HCT116 (cell line): ENCODE measurements at regions not wholly inside any gene's neighbourhood (a gene's known extent, or its start where the extent isn't known, plus 50 kb on each side); places are given as distances from the start of the nearest gene placed in this dataset.

Experiments
- EGR1 ChIP-seq: IDR thresholded peaks from 2 replicates; pipeline ENCODE4 v1.6.1; 2012; ENCODE audit warnings: low read depth
- TCF7L2 ChIP-seq: IDR thresholded peaks from 2 replicates; pipeline ENCODE4 v1.7.0; 2011; ENCODE audit warnings: borderline replicate concordance, inconsistent platforms; ENCODE audit not compliant: insufficient read depth, insufficient read length; ENCODE audit errors: extremely low read depth
- ZFX ChIP-seq: fragments of 450-650 bp; IDR thresholded peaks from 2 replicates; pipeline ENCODE4 v1.6.1; 2017
- TF ChIP-seq, protein P1 (sequence below), 3 experiments: fragments of 200-600 bp in 1 of 3; sonication (generic) in 1 of 3; IDR thresholded peaks in 2 of 3; conservative IDR thresholded peaks in 1 of 3; 2 replicates each; pipeline ENCODE4 v1.5.1; 2012 to 2017; ENCODE audit warnings: low read depth in 2 of 3, low read length in 2 of 3, antibody characterized with exemption in 1 of 3, borderline replicate concordance in 1 of 3, control low read depth in 1 of 3, mild to moderate bottlenecking in 1 of 3, mixed read lengths in 1 of 3, mixed run types in 1 of 3, moderate library complexity in 1 of 3; ENCODE audit not compliant: insufficient read depth in 1 of 3

DNA sequence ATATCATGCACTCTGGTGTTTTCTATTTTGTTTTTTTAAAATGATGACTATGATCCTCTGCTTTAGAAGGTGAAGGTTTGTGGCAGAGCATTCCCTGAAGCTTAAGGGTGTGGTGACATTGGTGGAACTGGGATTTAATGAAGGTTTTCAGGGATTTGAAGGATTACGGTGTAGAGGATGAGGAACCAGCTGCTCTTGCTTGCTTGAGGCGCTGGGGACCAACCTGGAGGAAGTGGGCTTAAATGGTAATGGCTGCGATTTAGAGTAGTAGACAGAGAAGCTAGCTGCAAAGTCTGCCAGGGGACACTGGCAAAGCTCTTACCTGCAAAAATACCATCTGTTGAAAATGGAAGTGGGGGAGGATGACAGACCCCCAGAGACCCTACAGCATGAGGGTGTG is 241.8 kb downstream of the CLIC5 start:
- TF ChIP-seq TCF7L2 (no peak), EGR1 (no peak), ZFX (no peak)
- TF ChIP-seq, protein P1, sequence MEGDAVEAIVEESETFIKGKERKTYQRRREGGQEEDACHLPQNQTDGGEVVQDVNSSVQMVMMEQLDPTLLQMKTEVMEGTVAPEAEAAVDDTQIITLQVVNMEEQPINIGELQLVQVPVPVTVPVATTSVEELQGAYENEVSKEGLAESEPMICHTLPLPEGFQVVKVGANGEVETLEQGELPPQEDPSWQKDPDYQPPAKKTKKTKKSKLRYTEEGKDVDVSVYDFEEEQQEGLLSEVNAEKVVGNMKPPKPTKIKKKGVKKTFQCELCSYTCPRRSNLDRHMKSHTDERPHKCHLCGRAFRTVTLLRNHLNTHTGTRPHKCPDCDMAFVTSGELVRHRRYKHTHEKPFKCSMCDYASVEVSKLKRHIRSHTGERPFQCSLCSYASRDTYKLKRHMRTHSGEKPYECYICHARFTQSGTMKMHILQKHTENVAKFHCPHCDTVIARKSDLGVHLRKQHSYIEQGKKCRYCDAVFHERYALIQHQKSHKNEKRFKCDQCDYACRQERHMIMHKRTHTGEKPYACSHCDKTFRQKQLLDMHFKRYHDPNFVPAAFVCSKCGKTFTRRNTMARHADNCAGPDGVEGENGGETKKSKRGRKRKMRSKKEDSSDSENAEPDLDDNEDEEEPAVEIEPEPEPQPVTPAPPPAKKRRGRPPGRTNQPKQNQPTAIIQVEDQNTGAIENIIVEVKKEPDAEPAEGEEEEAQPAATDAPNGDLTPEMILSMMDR (IDR thresholded peaks at IDR 0.05 in 2 of 3, conservative IDR thresholded peaks at IDR 0.05 in 1 of 3; ENCODE audit: borderline replicate concordance in 1 of 3, insufficient read depth in 1 of 3, low read depth in 2 of 3, low read length in 2 of 3): no peak
